ENCODE measurements at regions not wholly inside any gene's neighbourhood (a gene's known extent, or its start where the extent isn't known, plus 50 kb on each side); places are given as distances from the start of the nearest gene placed in this dataset.

DNA sequence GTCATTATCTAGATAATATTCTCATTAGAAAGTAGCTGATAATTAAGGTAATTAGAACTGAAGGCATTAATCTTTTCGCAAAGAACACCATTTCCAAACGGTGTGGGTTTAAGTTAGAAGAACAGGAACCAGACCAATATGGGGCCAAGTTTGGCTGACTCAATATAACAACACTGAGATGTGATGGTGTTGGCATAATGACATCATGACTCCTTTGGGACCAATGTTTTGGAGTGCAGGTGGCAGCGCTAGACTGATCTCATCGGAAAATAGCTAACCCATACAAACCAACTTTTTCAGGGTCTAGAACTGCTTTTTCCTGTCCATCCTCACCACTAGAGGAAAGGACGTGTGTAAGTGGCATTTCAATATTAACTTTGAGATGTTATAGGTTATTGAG is 1171.7 kb upstream of the ZEB2 start:
- DNase-seq (ENCODE audit: low read depth in 2 of 3, low spot score in 2 of 3), result no peak

DNA sequence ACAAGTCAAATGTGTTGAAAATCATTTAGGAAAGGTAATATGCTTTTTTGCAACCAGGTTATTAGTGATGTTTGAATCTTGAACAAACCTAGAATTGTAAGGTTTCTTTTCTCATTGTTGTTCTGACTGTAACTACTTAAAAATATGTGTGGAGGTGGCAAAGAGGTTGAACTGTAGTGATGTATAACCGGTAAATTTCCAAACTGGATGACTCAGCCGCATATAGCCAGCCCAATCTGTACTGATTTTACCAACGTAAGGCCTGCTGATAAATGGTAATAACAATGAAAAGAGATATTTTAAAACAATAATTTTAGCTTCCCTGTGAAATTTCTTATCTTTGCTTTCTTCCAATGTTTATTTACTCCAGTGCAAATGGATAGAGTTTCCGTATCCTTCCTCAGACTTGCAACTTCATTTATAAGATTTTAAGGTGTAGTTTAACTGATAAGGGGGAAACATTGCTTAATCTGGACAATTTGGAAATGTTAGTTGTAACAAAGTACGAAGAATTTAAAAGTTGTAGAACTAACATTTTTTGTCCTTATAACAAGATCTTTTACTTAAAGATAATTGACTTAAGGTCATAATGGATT is 1170.4 kb upstream of the ZEB2 start:
- no peak for DNase-seq (ENCODE audit: low read depth in 2 of 3, low spot score in 2 of 3)

DNA sequence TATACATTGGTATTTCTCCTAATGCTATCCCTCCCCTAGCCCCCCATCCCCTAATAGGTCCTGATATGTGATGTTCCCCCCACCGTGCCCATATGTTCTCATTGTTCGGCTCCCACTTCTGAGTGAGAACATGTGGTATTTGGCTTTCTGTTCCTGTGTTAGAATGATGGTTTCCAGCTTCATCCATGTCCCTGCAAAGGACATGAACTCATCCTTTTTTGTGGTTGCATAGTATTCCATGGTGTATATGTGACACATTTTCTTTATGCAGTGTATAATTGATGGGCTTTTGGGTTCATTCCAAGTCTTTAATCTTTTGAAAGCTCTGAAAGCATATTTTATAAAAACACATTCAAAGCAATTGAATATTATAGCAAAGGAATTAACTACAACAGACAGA is 1169.4 kb upstream of the ZEB2 start:
- DNase-seq (ENCODE audit: low read depth in 2 of 3, low spot score in 2 of 3), result no peak

DNA sequence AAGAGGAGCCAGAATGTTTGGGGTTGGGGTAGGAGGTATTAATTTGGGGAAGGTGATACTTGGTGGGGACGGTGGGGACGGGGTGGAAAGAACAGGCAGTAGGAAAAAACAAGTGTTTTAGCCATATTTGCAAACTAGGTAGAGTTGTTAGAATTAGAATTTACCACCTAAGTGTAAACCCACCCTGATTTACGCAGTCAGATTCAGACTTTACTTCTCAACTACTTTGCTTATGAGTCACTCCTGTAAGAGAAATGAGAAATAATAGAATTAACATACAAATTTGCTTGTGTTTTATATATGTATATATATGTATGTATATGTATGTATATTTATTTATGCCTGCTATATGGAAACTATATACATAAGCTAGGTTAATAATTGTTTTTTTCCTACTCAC is 1168.2 kb upstream of the ZEB2 start:
- DNase-seq (ENCODE audit: low read depth in 2 of 3, low spot score in 2 of 3), result no peak

DNA sequence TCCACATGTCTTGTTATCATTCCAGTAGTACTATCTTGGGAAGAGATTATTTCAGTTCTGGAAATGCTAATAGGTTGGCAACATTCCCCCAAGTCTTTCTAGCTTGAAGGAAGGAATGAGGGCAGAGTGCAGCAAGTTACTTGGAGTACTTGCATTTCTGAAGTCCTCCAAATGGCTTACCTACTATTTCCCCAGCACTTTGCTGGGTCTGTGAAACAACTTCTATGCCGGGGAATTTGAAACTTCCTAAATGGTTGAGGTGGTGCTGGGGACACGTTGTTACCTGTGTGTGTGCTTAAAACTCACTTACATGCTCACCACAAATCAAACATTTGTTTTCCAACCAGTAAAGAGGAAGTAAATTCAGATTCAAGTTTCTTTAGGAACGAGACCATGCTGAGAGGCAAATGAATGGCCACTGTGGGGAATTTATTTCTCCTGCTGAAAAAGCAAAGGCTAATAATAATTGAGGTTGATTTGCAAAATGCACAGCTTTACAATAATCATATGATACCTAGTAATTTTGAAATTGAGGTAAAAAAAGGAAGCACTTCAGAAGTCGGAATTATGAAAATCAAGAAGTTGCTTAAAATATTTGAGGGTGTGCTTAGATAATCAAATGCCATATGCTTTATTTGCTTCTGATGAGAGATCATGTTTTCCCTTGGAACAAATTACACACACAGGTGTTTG is 1167.7 kb upstream of the ZEB2 start:
- DNase-seq (ENCODE audit: low read depth in 2 of 3, low spot score in 2 of 3), result no peak

DNA sequence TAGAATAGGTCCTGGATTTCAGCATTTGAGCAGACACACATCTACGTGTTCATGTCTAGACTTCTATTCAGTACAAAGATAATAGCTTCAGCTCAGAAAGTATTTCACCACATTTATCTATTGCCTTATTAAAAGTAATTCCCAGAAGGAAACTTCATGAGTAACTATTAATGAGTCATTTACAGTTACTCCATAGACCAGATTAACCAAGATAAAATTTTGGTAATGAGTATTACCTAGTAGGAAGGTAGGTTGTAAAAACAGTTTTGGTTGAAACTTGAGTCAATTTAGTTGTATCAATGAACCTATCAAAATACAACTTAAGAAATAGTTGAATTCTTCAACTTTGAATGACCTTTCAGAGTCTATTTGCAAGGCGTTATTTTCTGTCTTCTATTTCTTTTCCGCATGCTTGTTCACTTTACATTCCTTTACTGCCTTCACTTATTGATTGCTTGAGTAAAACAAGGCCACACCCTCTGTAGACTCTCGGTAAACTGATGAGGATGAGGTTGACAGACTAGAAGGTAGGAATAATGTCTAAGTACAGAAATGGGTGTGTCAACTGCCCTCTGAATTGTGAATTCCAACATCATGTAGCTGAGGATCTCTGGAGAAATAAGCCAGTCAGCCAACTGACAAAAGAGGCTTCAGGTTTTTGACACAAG is 1165.6 kb upstream of the ZEB2 start:
- no peak for DNase-seq (ENCODE audit: low read depth in 2 of 3, low spot score in 2 of 3)

DNA sequence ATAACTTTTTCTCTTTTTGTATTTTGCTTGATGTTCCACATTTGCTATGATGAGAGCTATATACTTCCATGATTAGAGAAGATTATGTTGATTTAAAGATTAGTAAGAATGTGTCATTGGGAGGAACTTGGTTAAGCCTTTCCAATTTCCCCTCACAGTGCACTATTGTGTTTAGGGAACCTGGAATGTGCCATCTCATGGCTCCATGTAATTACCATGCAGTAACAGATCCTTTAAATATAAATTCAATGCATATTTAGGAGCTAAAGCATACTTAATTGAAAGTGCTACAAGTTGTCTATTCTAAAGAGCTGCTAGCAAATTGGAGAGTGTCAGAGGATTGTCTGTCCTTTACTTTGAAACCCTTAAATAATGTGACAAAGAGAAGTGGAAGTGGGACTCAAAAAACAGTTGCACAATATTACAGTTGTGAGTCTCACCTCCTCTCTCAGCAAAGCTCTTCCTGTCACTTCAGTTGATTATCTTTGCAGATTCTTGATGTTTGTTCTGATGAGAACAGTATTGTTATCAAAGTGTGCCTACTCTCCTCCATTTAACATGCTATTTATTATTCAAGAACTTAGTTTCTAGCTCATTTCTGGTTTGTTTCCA is 1162.7 kb upstream of the ZEB2 start:
- DNase-seq (ENCODE audit: low read depth in 2 of 3, low spot score in 2 of 3), result no peak

DNA sequence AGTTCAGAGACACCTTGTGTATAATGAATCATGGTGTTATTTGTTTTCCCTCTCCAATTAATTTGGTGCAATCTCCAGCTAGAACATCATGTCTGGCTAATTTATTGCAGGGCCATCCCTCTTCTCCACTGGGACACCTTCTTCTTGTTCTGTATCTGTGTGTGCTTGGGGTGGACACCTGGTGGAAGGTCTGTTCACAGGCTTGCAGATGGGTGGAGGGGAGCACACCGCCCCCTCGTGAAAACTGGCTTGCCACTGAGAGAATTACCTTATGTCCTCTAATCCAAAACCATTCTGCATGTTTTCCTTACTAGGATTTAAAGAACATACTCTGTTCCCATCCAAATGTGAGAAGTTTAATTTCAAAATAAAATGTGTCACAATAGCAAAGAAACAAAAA is 1160.4 kb upstream of the ZEB2 start:
- DNase-seq (ENCODE audit: low read depth in 2 of 3, low spot score in 2 of 3), result no peak

DNA sequence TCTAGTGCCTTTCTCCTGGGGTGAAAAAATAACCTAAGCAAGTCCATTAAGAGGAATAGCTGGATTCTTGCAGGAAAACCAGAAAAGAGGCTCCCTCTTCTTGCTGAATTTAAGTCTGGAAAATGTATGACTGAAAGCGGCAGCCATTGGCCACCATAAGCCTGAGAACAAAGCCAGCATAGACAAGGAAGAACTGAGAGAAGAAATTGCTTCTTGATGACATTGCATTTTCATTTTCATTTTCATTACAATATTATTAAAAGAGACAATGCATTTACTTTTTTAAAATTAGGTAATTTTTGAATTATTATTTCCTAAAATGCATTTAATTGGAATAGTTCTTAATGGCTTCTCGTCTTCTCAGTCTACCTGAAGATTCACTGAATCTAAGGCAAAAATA is 1157.5 kb upstream of the ZEB2 start:
- no peak for DNase-seq (ENCODE audit: low read depth in 2 of 3, low spot score in 2 of 3)

DNA sequence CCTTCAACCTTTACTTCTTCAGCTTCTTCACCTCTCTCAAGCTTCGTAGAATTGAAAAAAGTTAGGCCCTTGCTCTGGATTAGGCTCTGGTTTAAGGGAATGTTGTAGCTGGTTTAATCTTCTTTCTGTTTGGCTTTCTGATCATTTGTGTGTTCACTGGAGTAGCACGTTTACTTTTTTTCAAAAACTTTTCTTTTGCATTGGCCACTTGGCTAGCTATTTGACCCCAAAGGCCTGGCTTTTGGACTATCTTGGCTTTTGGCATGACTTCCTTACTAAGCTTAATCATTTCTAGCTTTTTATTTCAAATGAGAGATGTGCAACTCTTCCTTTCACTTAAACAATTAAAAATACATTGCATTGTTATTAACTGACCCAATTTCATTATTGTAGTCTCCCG is 1154.8 kb upstream of the ZEB2 start:
- no peak for DNase-seq (ENCODE audit: low read depth in 2 of 3, low spot score in 2 of 3)

DNA sequence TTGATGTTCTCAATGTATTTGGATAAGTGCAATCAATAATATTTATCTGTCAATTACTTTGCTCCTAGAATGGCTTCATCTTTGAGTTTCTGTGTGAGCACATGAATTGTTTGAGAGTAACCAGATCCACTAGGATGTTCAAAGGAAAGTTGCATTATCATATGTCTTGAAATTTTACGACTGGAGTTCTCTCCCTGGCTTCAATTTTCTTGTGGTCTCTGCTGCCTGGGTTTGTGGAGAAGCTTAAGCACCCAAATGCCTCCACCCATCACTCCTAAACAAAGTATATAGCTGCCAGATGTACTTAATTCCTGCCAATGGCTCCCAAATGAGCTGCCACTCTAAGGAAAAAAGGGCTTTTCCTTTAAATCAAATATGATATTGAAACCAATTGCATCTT is 1149.4 kb upstream of the ZEB2 start:
- DNase-seq (ENCODE audit: low read depth in 2 of 3, low spot score in 2 of 3), result no peak

DNA sequence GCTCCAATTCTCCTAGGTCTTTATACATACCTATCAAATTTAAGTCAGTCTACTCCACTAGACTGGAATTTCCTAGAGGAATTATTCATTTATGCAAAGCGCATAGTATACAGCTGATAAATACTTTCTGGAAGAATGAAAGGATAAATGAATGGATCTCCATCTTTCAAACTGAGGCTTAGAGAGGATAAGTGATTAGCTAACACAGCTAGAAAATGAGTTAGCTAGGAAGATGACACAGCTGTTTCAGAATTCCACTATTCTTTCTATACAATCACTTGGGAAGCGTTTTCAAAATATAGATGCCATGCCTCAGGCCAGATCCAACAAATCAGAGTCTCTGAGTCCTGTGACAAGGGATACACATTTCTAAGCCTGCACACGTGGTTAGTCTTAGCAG is 1146.6 kb upstream of the ZEB2 start:
- DNase-seq (ENCODE audit: low read depth in 2 of 3, low spot score in 2 of 3), result no peak

DNA sequence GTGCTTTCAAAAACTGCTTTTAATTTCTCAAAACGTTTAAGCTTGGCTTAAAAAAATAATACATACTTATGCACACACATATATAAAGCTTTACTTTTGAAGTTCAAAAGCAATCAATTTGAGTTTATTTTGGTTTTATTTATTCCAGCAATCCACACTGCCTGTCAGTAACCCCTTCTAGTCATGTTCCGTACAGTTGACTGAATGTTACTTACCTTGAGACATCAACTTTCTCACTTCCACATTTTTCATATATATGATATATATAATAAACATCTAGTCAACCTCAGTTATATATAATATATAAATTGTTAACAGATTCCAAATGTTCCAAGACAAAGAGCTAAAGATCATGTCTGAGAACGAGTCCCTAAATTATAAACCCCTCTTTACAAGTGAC is 1137.3 kb upstream of the ZEB2 start:
- no peak for DNase-seq (ENCODE audit: low read depth in 2 of 3, low spot score in 2 of 3)

DNA sequence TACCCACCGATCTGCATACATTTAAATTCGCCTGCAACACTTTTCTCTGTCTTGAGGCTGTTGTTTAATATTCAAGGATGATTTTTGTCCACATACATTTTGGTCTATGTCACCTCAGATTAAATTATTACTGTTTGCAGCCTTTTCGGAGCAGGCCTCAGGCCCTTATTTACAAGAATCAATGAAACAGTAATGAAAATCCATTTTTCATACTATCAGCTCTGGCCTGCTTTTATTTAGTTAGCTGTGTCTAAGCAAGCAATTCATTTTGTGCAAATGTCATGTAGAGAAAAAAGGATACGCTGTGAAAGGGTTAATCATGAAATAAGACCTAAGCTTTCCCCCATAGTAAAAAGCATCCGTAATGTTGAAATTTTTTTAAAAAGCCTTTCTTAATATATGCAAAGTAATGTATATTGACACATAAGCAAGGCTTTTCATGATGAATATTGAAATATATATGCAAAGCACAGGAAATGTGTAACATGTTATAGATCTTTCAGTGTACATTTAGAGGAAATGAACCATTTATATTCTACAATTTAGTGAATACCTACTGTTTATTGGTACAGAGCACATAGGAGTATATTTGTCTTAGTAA is 1135.3 kb upstream of the ZEB2 start:
- DNase-seq (ENCODE audit: low read depth in 2 of 3, low spot score in 2 of 3), result no peak

DNA sequence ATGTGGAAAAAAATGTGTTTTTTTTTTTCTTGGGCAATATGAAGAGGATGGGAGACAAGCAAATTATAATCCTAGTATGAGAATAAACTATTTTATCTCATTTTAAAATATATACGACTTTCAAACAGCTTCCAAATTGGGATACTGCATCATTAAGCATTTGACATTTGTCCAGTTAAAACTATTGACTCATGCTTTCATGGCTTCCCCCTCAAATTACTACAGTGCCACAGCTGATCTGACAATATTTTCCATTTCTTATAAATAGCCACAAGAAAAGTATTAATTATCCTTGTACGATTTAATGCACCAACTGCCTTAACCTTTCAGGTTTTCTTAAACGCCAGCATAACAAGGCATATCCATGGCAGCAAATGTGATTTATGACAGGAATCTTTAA is 1134.8 kb upstream of the ZEB2 start:
- DNase-seq (ENCODE audit: low read depth in 2 of 3, low spot score in 2 of 3), result no peak

DNA sequence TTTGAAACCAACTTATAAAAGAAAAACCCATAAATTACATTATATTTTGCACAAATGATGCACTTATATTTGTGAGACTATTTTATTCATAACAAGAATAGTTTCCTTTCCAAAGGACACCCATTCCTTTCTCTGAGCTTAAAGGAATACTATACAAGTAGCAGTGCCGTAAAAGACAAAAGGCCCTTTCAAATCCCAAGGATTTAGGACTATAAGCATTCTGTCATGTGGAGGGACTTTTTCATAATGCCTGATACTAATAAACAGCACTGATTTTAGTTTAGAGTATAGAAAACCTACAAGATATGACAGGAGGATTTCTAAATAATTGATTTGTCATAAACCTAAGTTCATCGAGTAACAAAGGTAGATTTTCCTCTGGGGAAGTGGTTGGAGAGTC is 1134.2 kb upstream of the ZEB2 start:
- no peak for DNase-seq (ENCODE audit: low read depth in 2 of 3, low spot score in 2 of 3)

DNA sequence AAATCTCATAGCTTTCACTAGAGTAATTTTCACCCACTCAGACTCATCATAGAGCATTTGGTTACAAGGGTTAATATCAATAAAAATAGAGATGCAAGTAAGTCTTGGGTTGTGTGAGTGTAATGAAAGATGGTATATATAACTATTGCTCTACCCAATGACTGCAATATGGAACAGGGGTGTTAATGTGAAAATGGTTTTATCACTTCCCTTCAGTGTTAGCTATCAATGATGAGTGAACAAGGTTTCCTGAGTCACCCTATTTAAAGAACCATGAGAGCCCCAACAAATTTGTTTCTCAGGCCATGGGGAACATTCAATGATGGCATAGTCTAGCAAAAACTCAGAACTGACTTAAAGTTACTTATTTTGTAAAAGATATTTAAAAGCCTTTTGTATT is 1133.6 kb upstream of the ZEB2 start:
- DNase-seq (ENCODE audit: low read depth in 2 of 3, low spot score in 2 of 3), result no peak

DNA sequence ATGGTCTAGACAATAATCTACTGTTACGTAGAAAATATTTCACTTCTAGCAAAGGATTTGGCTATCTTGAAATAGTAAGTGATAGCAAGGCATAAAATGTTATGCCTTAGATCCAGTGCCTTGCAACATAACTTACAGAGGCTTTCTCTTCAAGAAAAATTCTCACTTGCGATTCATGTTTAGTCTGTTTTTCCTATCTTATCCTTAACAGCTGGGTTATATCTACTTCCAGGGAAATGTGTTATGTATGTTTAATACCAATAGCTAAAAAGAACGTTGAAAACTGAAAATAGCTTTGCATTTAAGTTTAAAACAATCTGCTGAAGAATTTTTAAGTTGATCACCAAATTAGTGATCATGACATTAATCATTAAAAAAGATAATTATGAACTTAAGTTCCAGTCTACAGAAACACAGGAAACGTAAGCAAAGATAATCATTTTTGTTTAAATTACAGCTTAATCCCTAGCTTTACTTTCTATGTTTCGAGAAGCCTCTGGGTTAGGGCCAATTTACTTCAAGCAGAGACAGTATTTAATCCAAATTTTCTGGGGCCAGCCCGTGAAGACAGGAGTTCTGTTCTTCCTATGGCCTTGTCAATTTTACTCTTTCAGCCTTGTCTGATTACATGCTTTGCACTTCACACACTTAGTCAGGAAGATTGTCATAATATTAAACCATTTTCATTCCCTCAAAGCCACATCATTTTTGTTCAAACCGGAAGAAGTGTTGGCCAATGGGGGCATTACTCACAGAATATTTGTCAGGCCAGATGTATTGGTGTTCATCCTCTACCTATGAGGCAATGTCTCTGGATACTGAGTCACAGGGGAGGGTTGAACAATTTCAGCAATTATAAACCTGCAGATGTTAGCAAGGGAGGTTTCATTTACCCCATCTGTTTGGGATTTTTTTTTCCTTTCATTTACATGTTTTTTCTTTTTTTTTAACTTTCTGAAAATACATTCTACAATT is 1132.9 kb upstream of the ZEB2 start:
- DNase-seq (ENCODE audit: low read depth in 2 of 3, low spot score in 2 of 3), result no peak

DNA sequence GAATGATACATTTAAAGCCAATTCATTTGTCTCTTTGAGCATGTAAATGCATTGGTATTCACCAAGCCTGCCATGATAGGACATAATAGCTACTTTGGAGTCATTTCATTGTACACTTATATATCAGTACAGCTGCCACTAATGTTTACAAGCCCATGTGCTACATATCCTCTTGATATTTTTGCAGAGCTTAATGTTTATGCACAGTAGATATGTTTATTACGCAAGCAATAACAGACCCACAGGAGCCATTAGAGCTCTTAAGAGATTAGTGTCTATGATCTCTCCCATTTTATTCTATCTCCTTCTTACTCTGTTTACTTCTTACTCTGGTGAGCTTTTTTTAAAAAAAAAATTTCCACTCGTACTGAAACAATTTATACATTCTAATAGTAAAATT is 1132.1 kb upstream of the ZEB2 start:
- no peak for DNase-seq (ENCODE audit: low read depth in 2 of 3, low spot score in 2 of 3)

DNA sequence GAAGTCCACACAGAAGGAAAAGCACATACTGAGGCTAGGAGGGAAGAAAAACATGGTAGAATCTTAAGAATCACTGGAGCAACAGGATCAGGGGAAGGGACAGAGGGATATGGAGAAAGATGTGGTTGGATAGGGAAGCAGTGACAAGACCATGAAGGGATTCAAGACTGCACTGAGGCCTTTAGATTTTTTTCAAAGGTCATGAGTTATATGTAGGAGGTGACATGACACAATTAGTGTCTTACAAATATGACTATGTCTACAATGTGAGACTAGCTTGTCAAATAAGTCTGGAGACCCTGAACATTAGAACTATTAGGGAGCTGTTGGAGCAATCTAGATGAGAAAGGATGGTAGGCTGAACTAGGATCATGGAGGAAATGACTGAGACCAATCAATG is 1130.3 kb upstream of the ZEB2 start:
- no peak for DNase-seq (ENCODE audit: low read depth in 2 of 3, low spot score in 2 of 3)

DNA sequence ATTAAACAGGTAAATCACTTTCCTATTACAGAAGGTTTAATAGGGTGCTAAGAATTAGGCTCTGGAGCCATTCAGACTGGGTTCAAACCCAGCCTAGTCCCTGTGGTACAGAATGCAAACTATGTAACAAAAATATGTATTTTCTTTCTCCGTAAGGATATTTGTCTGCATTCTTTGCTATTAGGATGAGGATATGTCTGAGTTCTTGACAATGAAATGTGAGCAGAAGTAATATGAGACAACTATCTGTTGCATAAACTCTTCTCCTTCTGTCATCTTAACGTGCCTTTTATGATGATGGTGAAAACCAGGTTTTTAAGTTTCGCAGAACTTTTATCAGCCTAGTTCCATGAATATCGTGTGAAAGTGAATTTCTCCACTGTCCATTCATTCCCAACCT is 1129.1 kb upstream of the ZEB2 start:
- DNase-seq (ENCODE audit: low read depth in 2 of 3, low spot score in 2 of 3), result no peak

All from activated CD8-positive, alpha-beta memory T cell treated with anti-CD3 and anti-CD28 coated beads for 48 hours (primary cell).